WTC11 (cell line): ENCODE measurements at regions not wholly inside any gene's neighbourhood (a gene's known extent, or its start where the extent isn't known, plus 50 kb on each side); places are given as distances from the start of the nearest gene placed in this dataset.
"Not testable (repeated sequence)": the region's sequence is repeated elsewhere in the genome, so short reads cannot be mapped to it uniquely, and the experiment has no call there.

ENCODE experiments used
- ATAC-seq: fragments of 200-7000 bp; cut with Tn5 transposase; 2 replicates; pipeline ENCODE4 v1.10.0; 2021; ENCODE audit warnings: mild to moderate bottlenecking, moderate library complexity
- CTCF ChIA-PET: fragments of 300-600 bp; sonication (Branson Sonifier 250); formaldehyde crosslinking; loops from one replicate; lab custom pipeline; 2021; ENCODE audit warnings: antibody characterized with exemption; lab: Charles Lee
- POLR2A ChIA-PET: fragments of 350-600 bp; sonication (Branson Sonifier 250); formaldehyde crosslinking; loops from one replicate; lab custom pipeline; 2021; ENCODE audit warnings: antibody characterized with exemption; lab: Charles Lee
- DNase-seq: peaks from one replicate; pipeline ENCODE4 v3.0.0; 2021; ENCODE audit warnings: low spot score
- H3K27ac Mint-ChIP-seq: 2 replicates; pipeline ENCODE4 v1.8.0; 2021; ENCODE audit warnings: mixed read lengths
- H3K27me3 Mint-ChIP-seq: 2 replicates; pipeline ENCODE4 v1.8.0; 2021; ENCODE audit warnings: low read depth, mild to moderate bottlenecking, moderate library complexity, mixed read lengths
- H3K36me3 Mint-ChIP-seq: 2 replicates; pipeline ENCODE4 v1.8.0; 2021; ENCODE audit warnings: mixed read lengths
- H3K4me1 Mint-ChIP-seq: 2 replicates; pipeline ENCODE4 v1.8.0; 2022; ENCODE audit warnings: mixed read lengths
- H3K4me3 Mint-ChIP-seq: 2 replicates; pipeline ENCODE4 v1.8.0; 2021; ENCODE audit warnings: mild to moderate bottlenecking, moderate library complexity, mixed read lengths
- H3K9me3 Mint-ChIP-seq: 2 replicates; pipeline ENCODE4 v1.8.0; 2021; ENCODE audit warnings: mixed read lengths
- AFF4 ChIP-seq: sonication (generic); formaldehyde crosslinking; IDR thresholded peaks from 2 replicates; pipeline ENCODE4 v1.8.1; 2023; ENCODE audit warnings: mild to moderate bottlenecking, missing genetic modification reagents, borderline replicate concordance
- ATF3 ChIP-seq: sonication (generic); formaldehyde crosslinking; conservative IDR thresholded peaks from 2 replicates; pipeline ENCODE4 v1.8.1; 2022; ENCODE audit warnings: mild to moderate bottlenecking, missing genetic modification reagents
- CREB1 ChIP-seq: sonication (generic); formaldehyde crosslinking; IDR thresholded peaks from 2 replicates; pipeline ENCODE4 v1.8.0; 2023; ENCODE audit warnings: mild to moderate bottlenecking, missing genetic modification reagents
- E2F4 ChIP-seq: sonication (generic); formaldehyde crosslinking; IDR thresholded peaks from 2 replicates; pipeline ENCODE4 v1.8.1; 2022; ENCODE audit warnings: low read depth, mild to moderate bottlenecking, moderate library complexity, missing genetic modification reagents, borderline replicate concordance
- ETV6 ChIP-seq: sonication (generic); formaldehyde crosslinking; IDR thresholded peaks from 2 replicates; pipeline ENCODE4 v1.8.1; 2022; ENCODE audit warnings: mild to moderate bottlenecking, missing genetic modification reagents
- KAT7 ChIP-seq: sonication (generic); formaldehyde crosslinking; IDR thresholded peaks from 2 replicates; pipeline ENCODE4 v1.8.1; 2023; ENCODE audit warnings: missing genetic modification reagents, mild to moderate bottlenecking, borderline replicate concordance
- NFE2L1 ChIP-seq: sonication (generic); formaldehyde crosslinking; IDR thresholded peaks from 2 replicates; pipeline ENCODE4 v1.8.1; 2023; ENCODE audit warnings: missing genetic modification reagents
- PRRX2 ChIP-seq: fragments of 250-450 bp; sonication (Bioruptor Pico); IDR thresholded peaks from 2 replicates; pipeline ENCODE4 v1.8.0; 2021; ENCODE audit warnings: mild to moderate bottlenecking
- STAT6 ChIP-seq: sonication (generic); formaldehyde crosslinking; conservative IDR thresholded peaks from 2 replicates; pipeline ENCODE4 v1.8.1; 2023; ENCODE audit warnings: mild to moderate bottlenecking, low read depth, missing genetic modification reagents, moderate library complexity
- ZNF138 ChIP-seq: sonication (generic); formaldehyde crosslinking; conservative IDR thresholded peaks from 2 replicates; pipeline ENCODE4 v1.8.1; 2022; ENCODE audit warnings: mild to moderate bottlenecking, moderate library complexity, missing genetic modification reagents
- ZNF219 ChIP-seq: sonication (generic); formaldehyde crosslinking; IDR thresholded peaks from 2 replicates; pipeline ENCODE4 v1.8.0; 2023; ENCODE audit warnings: missing genetic modification reagents, mild to moderate bottlenecking, borderline replicate concordance
- ZNF317 ChIP-seq: sonication (generic); formaldehyde crosslinking; IDR thresholded peaks from 2 replicates; pipeline ENCODE4 v1.8.1; 2023; ENCODE audit warnings: low read depth, mild to moderate bottlenecking, moderate library complexity, missing genetic modification reagents, borderline replicate concordance
- ZNF416 ChIP-seq: fragments of 250-450 bp; sonication (Bioruptor Pico); IDR thresholded peaks from 2 replicates; pipeline ENCODE4 v1.9.0; 2021; ENCODE audit warnings: mild to moderate bottlenecking, inconsistent platforms

GRCh38 chrX:131869182-131869581, 153.9 kb upstream of the STK26 start:
- H3K4me3 Mint-ChIP-seq, result no peak overlapping the region
- H3K27me3 Mint-ChIP-seq, result no peaks in the 10 kb centered on the region; the same call in 1 of the 2 replicates
- no peak overlapping the region for H3K27ac Mint-ChIP-seq
- TF ChIP-seq NFE2L1, result no peak
- TF ChIP-seq KAT7, result no peak
- no peak for TF ChIP-seq ZNF416 (CRISPR knock-in tag)
- TF ChIP-seq STAT6 (CRISPR knock-in tag), result no peak
- CTCF ChIA-PET, result no interaction called here
- POLR2A ChIA-PET, result no interaction called here
- no peaks in the 10 kb centered on the region for H3K4me1 Mint-ChIP-seq
- ATAC-seq (no peak), DNase-seq (no peak)
- no peaks in the 10 kb centered on the region for H3K9me3 Mint-ChIP-seq
- no peaks in the 10 kb centered on the region for H3K36me3 Mint-ChIP-seq

GRCh38 chrX:131874300-131874699, 148.8 kb upstream of the STK26 start:
- no peak overlapping the region for H3K27ac Mint-ChIP-seq
- no peak overlapping the region for H3K4me3 Mint-ChIP-seq
- DNase-seq (no peak), ATAC-seq (no peak)
- POLR2A ChIA-PET, result no interaction called here
- H3K9me3 Mint-ChIP-seq, result no peaks in the 10 kb centered on the region
- H3K4me1 Mint-ChIP-seq, result no peaks in the 10 kb centered on the region
- CTCF ChIA-PET, result interaction anchor here (0.6 kb wide), 1 partner anchor 9 kb away, joined by 3 read pairs; no protein-coding TSS in a partner anchor
- TF ChIP-seq AFF4 (CRISPR knock-in tag) (no peak), STAT6 (CRISPR knock-in tag) (no peak), ZNF138 (CRISPR knock-in tag) (no peak), ZNF219 (CRISPR knock-in tag) (no peak), ZNF317 (no peak), ATF3 (no peak), CREB1 (no peak), E2F4 (CRISPR knock-in tag) (no peak), PRRX2 (no peak), ETV6 (CRISPR knock-in tag) (no peak)
- H3K27me3 Mint-ChIP-seq, result no peaks in the 10 kb centered on the region
- H3K36me3 Mint-ChIP-seq, result no peaks in the 10 kb centered on the region

- H3K4me3 Mint-ChIP-seq, POLR2A ChIA-PET, ATAC-seq, H3K27ac Mint-ChIP-seq, DNase-seq, CTCF ChIA-PET, H3K36me3 Mint-ChIP-seq, H3K27me3 Mint-ChIP-seq, H3K4me1 Mint-ChIP-seq, H3K9me3 Mint-ChIP-seq: not testable (repeated sequence)
Measured at GRCh38 chrX:131875827-131876226, 147.3 kb upstream of the STK26 start.
